ENCODE measurements at regions not wholly inside any gene's neighbourhood (a gene's known extent, or its start where the extent isn't known, plus 50 kb on each side); places are given as distances from the start of the nearest gene placed in this dataset.
A peak's percentile ranks its signal among the peaks of the same experiment; 100 is the strongest.

DNA sequence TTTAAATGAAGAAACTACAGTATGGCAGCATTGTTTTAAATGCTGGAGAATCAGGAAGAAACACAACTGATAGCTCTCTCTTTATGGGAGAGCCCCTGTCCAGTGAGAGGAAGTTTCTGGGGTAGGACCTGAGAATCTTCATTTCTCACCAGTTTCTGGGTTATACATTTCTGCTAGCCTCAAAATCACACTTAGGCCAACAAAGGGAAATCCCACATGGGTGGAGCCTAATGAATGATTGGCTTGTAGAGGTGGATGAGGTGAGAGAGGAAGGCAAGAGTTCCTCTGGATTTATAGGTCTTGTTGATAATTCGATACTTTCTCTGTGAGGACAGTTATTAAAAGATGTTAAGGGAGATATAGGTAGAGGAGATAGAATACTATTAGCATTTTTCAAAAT lies 1397.3 kb upstream of the TENM4 start:
- Histone ChIP-seq H3K4me1 (ENCODE audit: control insufficient read depth, insufficient read depth, low read length) (no peaks in the 10 kb centered on the region), H3K36me3 (ENCODE audit: control insufficient read depth in 2 of 2, insufficient read depth in 2 of 2, low read length in 1 of 2) (no peaks in the 10 kb centered on the region), H3K27me3 (replicated peaks in 1 of 2; ENCODE audit: control insufficient read depth in 2 of 2, insufficient read depth in 2 of 2, low read length in 1 of 2) (no peaks in the 10 kb centered on the region), H3K79me2 (ENCODE audit: control insufficient read depth, insufficient read depth, low read length) (no peaks in the 10 kb centered on the region), H2AFZ (ENCODE audit: control insufficient read depth, low read depth, low read length) (no peak overlapping the region), H3K9me3 (replicated peaks; ENCODE audit: control insufficient read depth, insufficient read depth, low read length) (no peaks in the 10 kb centered on the region), H3K4me2 (ENCODE audit: control insufficient read depth, insufficient read depth) (no peak overlapping the region), H3K27ac (ENCODE audit: control insufficient read depth, insufficient read depth) (no peak overlapping the region), H4K20me1 (ENCODE audit: control insufficient read depth, insufficient read depth) (no peaks in the 10 kb centered on the region), H3K9ac (ENCODE audit: control insufficient read depth, insufficient read depth, low read length) (no peak overlapping the region), H3K4me3 (no peak overlapping the region)
- RAD21 ChIA-PET (ENCODE audit: unreplicated experiment) = interaction anchor here (1.0 to 2.1 kb wide), 5 partner anchors 9 to 21 kb away, joined by 3 to 9 read pairs (median 3); no protein-coding TSS in a partner anchor
- no TSS peak for BruUV-seq (replicated peaks)
- POLR2A ChIA-PET = interaction anchor here (3.6 kb wide), 1 partner anchor 20 kb away, joined by 17 read pairs; no protein-coding TSS in a partner anchor
- DNase-seq (ENCODE audit: low read depth, low spot score) (peak; percentile 31), FAIRE-seq (no peak), ATAC-seq (peak; percentile 92)
- WGBS (ENCODE audit: insufficient coverage, insufficient replicate concordance, low lambda C conversion rate, missing lambda C conversion rate) = 87% methylated on average over 1 of the region's 1 CpG
- intact Hi-C loops (cut with micrococcal nuclease; ENCODE audit: unreplicated experiment) = no loop called here
- SMC1A ChIA-PET (ENCODE audit: uncharacterized antibody, unreplicated experiment) = interaction anchor here (0.6 to 3.4 kb wide), 10 partner anchors 9 to 111 kb away, joined by 3 to 27 read pairs (median 4); no protein-coding TSS in a partner anchor
- in situ Hi-C loops (cut with MboI) = no loop called here
- CTCF ChIA-PET = interaction anchor here (0.9 to 1.4 kb wide), 3 partner anchors 10 to 20 kb away, joined by 3 to 4 read pairs (median 4); no protein-coding TSS in a partner anchor
- TF ChIP-seq, protein P1, sequence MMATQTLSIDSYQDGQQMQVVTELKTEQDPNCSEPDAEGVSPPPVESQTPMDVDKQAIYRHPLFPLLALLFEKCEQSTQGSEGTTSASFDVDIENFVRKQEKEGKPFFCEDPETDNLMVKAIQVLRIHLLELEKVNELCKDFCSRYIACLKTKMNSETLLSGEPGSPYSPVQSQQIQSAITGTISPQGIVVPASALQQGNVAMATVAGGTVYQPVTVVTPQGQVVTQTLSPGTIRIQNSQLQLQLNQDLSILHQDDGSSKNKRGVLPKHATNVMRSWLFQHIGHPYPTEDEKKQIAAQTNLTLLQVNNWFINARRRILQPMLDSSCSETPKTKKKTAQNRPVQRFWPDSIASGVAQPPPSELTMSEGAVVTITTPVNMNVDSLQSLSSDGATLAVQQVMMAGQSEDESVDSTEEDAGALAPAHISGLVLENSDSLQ (IDR thresholded peaks at IDR 0.05) = peak; percentile 89
- TF ChIP-seq, protein P2, sequence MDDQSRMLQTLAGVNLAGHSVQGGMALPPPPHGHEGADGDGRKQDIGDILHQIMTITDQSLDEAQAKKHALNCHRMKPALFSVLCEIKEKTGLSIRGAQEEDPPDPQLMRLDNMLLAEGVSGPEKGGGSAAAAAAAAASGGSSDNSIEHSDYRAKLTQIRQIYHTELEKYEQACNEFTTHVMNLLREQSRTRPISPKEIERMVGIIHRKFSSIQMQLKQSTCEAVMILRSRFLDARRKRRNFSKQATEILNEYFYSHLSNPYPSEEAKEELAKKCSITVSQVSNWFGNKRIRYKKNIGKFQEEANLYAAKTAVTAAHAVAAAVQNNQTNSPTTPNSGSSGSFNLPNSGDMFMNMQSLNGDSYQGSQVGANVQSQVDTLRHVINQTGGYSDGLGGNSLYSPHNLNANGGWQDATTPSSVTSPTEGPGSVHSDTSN (IDR thresholded peaks at IDR 0.05; ENCODE audit: insufficient replicate concordance, low read depth, low read length) = peak; percentile 39
- TF ChIP-seq, protein P3, sequence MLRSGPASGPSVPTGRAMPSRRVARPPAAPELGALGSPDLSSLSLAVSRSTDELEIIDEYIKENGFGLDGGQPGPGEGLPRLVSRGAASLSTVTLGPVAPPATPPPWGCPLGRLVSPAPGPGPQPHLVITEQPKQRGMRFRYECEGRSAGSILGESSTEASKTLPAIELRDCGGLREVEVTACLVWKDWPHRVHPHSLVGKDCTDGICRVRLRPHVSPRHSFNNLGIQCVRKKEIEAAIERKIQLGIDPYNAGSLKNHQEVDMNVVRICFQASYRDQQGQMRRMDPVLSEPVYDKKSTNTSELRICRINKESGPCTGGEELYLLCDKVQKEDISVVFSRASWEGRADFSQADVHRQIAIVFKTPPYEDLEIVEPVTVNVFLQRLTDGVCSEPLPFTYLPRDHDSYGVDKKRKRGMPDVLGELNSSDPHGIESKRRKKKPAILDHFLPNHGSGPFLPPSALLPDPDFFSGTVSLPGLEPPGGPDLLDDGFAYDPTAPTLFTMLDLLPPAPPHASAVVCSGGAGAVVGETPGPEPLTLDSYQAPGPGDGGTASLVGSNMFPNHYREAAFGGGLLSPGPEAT (IDR thresholded peaks at IDR 0.05; ENCODE audit: low read depth) = peak; percentile 47; the same call in 1 of the 2 replicates
- TF ChIP-seq EP300 (IDR thresholded peaks at IDR 0.05; ENCODE audit: borderline replicate concordance in 1 of 2, control insufficient read depth in 1 of 2, low read depth in 2 of 2, low read length in 2 of 2) = peak; percentile 15 to 21; a peak in 1 of 4 replicates
- no peak for TF ChIP-seq EED (IDR thresholded peaks at IDR 0.05; ENCODE audit: low read depth)
- TF ChIP-seq, protein P4, sequence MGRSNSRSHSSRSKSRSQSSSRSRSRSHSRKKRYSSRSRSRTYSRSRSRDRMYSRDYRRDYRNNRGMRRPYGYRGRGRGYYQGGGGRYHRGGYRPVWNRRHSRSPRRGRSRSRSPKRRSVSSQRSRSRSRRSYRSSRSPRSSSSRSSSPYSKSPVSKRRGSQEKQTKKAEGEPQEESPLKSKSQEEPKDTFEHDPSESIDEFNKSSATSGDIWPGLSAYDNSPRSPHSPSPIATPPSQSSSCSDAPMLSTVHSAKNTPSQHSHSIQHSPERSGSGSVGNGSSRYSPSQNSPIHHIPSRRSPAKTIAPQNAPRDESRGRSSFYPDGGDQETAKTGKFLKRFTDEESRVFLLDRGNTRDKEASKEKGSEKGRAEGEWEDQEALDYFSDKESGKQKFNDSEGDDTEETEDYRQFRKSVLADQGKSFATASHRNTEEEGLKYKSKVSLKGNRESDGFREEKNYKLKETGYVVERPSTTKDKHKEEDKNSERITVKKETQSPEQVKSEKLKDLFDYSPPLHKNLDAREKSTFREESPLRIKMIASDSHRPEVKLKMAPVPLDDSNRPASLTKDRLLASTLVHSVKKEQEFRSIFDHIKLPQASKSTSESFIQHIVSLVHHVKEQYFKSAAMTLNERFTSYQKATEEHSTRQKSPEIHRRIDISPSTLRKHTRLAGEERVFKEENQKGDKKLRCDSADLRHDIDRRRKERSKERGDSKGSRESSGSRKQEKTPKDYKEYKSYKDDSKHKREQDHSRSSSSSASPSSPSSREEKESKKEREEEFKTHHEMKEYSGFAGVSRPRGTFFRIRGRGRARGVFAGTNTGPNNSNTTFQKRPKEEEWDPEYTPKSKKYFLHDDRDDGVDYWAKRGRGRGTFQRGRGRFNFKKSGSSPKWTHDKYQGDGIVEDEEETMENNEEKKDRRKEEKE (IDR thresholded peaks at IDR 0.05) = no peak
- peak in 1 of 2 experiments; percentile 33; a peak in 1 of 4 replicates for TF ChIP-seq IKZF2 (IDR thresholded peaks at IDR 0.05)
- TF ChIP-seq ZNF24 (IDR thresholded peaks at IDR 0.05) = 0 out of 2 replicates have a peak, but pooled peaks have one; percentile 11
- TF ChIP-seq DPF2 (IDR thresholded peaks at IDR 0.05) = 0 out of 2 replicates have a peak, but pooled peaks have one; percentile 45
- peak; percentile 35; the same call in 1 of the 2 replicates for TF ChIP-seq MTA2 (IDR thresholded peaks at IDR 0.05; ENCODE audit: low read depth)
- no peak for TF ChIP-seq ZSCAN29 (IDR thresholded peaks at IDR 0.05)
